ENCODE measurements at regions not wholly inside any gene's neighbourhood (a gene's known extent, or its start where the extent isn't known, plus 50 kb on each side); places are given as distances from the start of the nearest gene placed in this dataset.
"Not testable (repeated sequence)": the region's sequence is repeated elsewhere in the genome, so short reads cannot be mapped to it uniquely, and the experiment has no call there.

GRCh38 chr11:46175401-46176002, 54.2 kb upstream of the PHF21A start:
- no peak for ATAC-seq (replicated peaks)
- no peak overlapping the region for H3K4me3 Mint-ChIP-seq
- H3K9me3 Mint-ChIP-seq, result no peaks in the 10 kb centered on the region
- H3K27ac Mint-ChIP-seq, result no peak overlapping the region
- peaks cover 3% of the 10 kb centered on the region for H3K36me3 Mint-ChIP-seq (ENCODE audit: insufficient read depth)
- H3K4me1 Mint-ChIP-seq (ENCODE audit: low read depth in 2 of 2), result no peaks in the 10 kb centered on the region
- H3K27me3 Mint-ChIP-seq, result peaks cover 42 to 73% of the 10 kb centered on the region in 2 donors
- no peak for DNase-seq

DNA sequence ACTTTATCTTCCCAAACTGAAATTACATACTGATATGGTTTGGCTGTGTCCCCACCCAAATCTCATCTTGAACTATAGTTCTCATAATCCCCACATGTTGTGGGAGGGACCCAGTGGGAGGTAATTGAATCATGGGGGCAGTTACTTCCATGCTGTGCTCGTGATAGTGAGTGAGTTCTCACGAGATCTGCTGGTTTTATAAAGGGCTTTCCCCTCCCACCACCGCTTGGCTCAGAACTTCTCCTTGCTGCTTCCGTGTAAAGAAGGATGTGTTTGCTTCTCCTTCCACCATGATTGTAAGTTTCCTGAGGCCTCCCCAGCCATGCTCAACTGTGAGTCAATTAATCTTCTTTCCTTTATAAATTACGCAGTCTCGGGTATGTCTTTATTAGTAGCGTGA, 50.4 kb upstream of the PHF21A start:
- H3K27me3 Mint-ChIP-seq, result peaks cover 38 to 58% of the 10 kb centered on the region in 2 donors
- not testable (repeated sequence) for H3K9me3 Mint-ChIP-seq; H3K4me1 Mint-ChIP-seq (ENCODE audit: low read depth in 2 of 2); ATAC-seq (replicated peaks); H3K4me3 Mint-ChIP-seq; DNase-seq; H3K27ac Mint-ChIP-seq; H3K36me3 Mint-ChIP-seq (ENCODE audit: insufficient read depth)
